HCT116 (cell line): ENCODE measurements at regions not wholly inside any gene's neighbourhood (a gene's known extent, or its start where the extent isn't known, plus 50 kb on each side); places are given as distances from the start of the nearest gene placed in this dataset.

Experiments
- CEBPB ChIP-seq: IDR thresholded peaks from 2 replicates; pipeline ENCODE4 v1.6.1; 2012; ENCODE audit warnings: low read depth
- CTCF ChIP-seq, 3 experiments: fragments of 200-600 bp in 1 of 3; sonication (generic) in 1 of 3; IDR thresholded peaks in 2 of 3; conservative IDR thresholded peaks in 1 of 3; 2 replicates each; pipeline ENCODE4 v1.5.1; 2012 to 2017; ENCODE audit warnings: low read depth in 2 of 3, low read length in 2 of 3, antibody characterized with exemption in 1 of 3, borderline replicate concordance in 1 of 3, control low read depth in 1 of 3, mild to moderate bottlenecking in 1 of 3, mixed read lengths in 1 of 3, mixed run types in 1 of 3, moderate library complexity in 1 of 3; ENCODE audit not compliant: insufficient read depth in 1 of 3
- ELF1 ChIP-seq: IDR thresholded peaks from 2 replicates; pipeline ENCODE4 v1.6.1; 2012; ENCODE audit warnings: low read depth, borderline replicate concordance
- EZH2phosphoT487 ChIP-seq: fragments of 200-600 bp; IDR thresholded peaks from 2 replicates; pipeline ENCODE4 v1.6.1; 2018; ENCODE audit warnings: antibody characterized with exemption, borderline replicate concordance
- POLR2A ChIP-seq: IDR thresholded peaks from 2 replicates; pipeline ENCODE4 v1.7.0; 2011; ENCODE audit warnings: borderline replicate concordance; ENCODE audit not compliant: insufficient read depth, insufficient read length; ENCODE audit errors: extremely low read depth
- ZFX ChIP-seq: fragments of 450-650 bp; IDR thresholded peaks from 2 replicates; pipeline ENCODE4 v1.6.1; 2017

DNA sequence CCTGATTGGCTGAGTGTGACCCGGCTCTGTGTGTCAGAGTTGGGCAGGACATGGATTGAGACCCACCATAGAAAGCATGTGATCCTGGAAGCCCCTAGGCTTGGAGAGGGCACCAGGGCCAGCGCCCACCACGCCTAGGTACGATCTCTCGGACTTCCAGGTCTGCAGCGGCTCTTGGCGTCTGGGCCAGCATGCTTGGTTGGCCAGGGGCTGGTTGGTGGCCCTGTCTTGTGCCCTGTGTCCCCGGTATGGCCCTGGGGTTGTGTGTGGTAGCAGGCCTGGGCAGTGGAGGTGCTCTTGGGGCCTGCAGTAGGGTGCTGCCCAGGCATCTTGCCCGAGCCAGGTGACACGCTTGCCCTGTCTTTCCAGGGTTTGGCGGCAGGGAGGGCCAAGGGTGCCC, 210.6 kb downstream of the UBE3A start:
- TF ChIP-seq POLR2A: no peak
- TF ChIP-seq CTCF (IDR thresholded peaks at IDR 0.05 in 2 of 3, conservative IDR thresholded peaks at IDR 0.05 in 1 of 3; ENCODE audit: borderline replicate concordance in 1 of 3, insufficient read depth in 1 of 3, low read depth in 2 of 3, low read length in 2 of 3): no peak
- TF ChIP-seq CEBPB: no peak
- TF ChIP-seq ELF1: no peak
- TF ChIP-seq ZFX: no peak
- TF ChIP-seq EZH2phosphoT487: no peak
